GM23338 (cell line): ENCODE measurements at regions not wholly inside any gene's neighbourhood (a gene's known extent, or its start where the extent isn't known, plus 50 kb on each side); places are given as distances from the start of the nearest gene placed in this dataset.

Source experiments
- ATAC-seq: fragments of 200-7000 bp; cut with Tn5 transposase; 3 replicates; pipeline ENCODE4 v1.9.1; 2020
- DNase-seq: peaks from one replicate; pipeline ENCODE4 v3.0.0-alpha.2; 2015; ENCODE audit warnings: low spot score
- H2AFZ ChIP-seq: fragments of 200-600 bp; sonication (generic); 2 replicates; pipeline ENCODE4 v1.8.0; 2016; ENCODE audit warnings: antibody characterized with exemption, mild to moderate bottlenecking, moderate library complexity
- H3F3A ChIP-seq: fragments of 200-600 bp; sonication (generic); replicated peaks from 2 replicates; pipeline ENCODE4 v1.8.0; 2017; ENCODE audit warnings: antibody characterized with exemption, mixed run types, low read depth
- H3K27ac ChIP-seq: fragments of 200-600 bp; sonication (generic); 2 replicates; pipeline ENCODE4 v1.6.1; 2016; ENCODE audit warnings: low read depth
- H3K27me3 ChIP-seq: fragments of 200-600 bp; sonication (generic); 2 replicates; pipeline ENCODE4 v1.8.0; 2016; ENCODE audit warnings: mild to moderate bottlenecking, mixed run types, moderate library complexity; ENCODE audit not compliant: insufficient read depth
- H3K36me3 ChIP-seq: fragments of 200-600 bp; sonication (generic); 2 replicates; pipeline ENCODE4 v1.8.0; 2016; ENCODE audit warnings: mild to moderate bottlenecking; ENCODE audit not compliant: insufficient read depth
- H3K4me1 ChIP-seq: fragments of 200-600 bp; sonication (generic); 2 replicates; pipeline ENCODE4 v1.8.0; 2016; ENCODE audit warnings: mild to moderate bottlenecking, moderate library complexity; ENCODE audit not compliant: insufficient read depth
- H3K4me2 ChIP-seq: fragments of 200-600 bp; sonication (generic); 2 replicates; pipeline ENCODE4 v1.7.1; 2017; ENCODE audit warnings: mixed run types
- H3K4me3 ChIP-seq: fragments of 200-600 bp; sonication (generic); 2 replicates; pipeline ENCODE4 v1.6.1; 2016; ENCODE audit warnings: mixed run types
- H3K79me2 ChIP-seq: fragments of 200-600 bp; sonication (generic); replicated peaks from 2 replicates; pipeline ENCODE4 v1.8.0; 2017; ENCODE audit warnings: mild to moderate bottlenecking; ENCODE audit not compliant: insufficient read depth
- H3K9me2 ChIP-seq: fragments of 200-600 bp; sonication (generic); 2 replicates; pipeline ENCODE4 v1.8.0; 2017; ENCODE audit not compliant: insufficient read depth
- H4K20me1 ChIP-seq: fragments of 200-600 bp; sonication (generic); replicated peaks from 2 replicates; pipeline ENCODE4 v1.8.0; 2017; ENCODE audit warnings: mild to moderate bottlenecking; ENCODE audit not compliant: insufficient read depth
- H3K27ac Mint-ChIP-seq: 2 replicates; pipeline ENCODE4 v1.8.0; 2020; ENCODE audit warnings: inconsistent platforms, mild to moderate bottlenecking, moderate library complexity, mixed read lengths
- H3K27me3 Mint-ChIP-seq: 3 replicates; pipeline ENCODE4 v1.8.0; 2022; ENCODE audit warnings: low read depth, mild to moderate bottlenecking, moderate library complexity, mixed read lengths, inconsistent platforms; ENCODE audit not compliant: insufficient read depth, poor library complexity
- H3K36me3 Mint-ChIP-seq: 3 replicates; pipeline ENCODE4 v1.8.0; 2021; ENCODE audit warnings: low read depth, mild to moderate bottlenecking, inconsistent platforms, moderate library complexity, mixed read lengths
- H3K4me1 Mint-ChIP-seq: 3 replicates; pipeline ENCODE4 v1.8.0; 2020; ENCODE audit warnings: mild to moderate bottlenecking, inconsistent platforms, mixed read lengths
- H3K4me3 Mint-ChIP-seq: 3 replicates; pipeline ENCODE4 v1.8.0; 2021; ENCODE audit warnings: moderate library complexity, mild to moderate bottlenecking, inconsistent platforms, mixed read lengths
- H3K9me3 Mint-ChIP-seq: 3 replicates; pipeline ENCODE4 v1.8.0; 2020; ENCODE audit warnings: moderate library complexity, mild to moderate bottlenecking, inconsistent platforms, mixed read lengths
- CREB1 ChIP-seq: fragments of 250-450 bp; sonication (Bioruptor Pico); IDR thresholded peaks from 2 replicates; pipeline ENCODE4 v1.5.0; 2020; ENCODE audit warnings: low read depth, mild to moderate bottlenecking, moderate library complexity
- EZH2 ChIP-seq: fragments of 200-600 bp; sonication (generic); IDR thresholded peaks from one replicate; pipeline ENCODE4 v1.8.0; 2017; ENCODE audit warnings: antibody characterized with exemption, mild to moderate bottlenecking, low read depth; ENCODE audit not compliant: unreplicated experiment
- EZH2phosphoT487 ChIP-seq: fragments of 200-600 bp; sonication (generic); IDR thresholded peaks from one replicate; pipeline ENCODE4 v1.8.1; 2018; ENCODE audit warnings: antibody characterized with exemption; ENCODE audit not compliant: unreplicated experiment
- JUNB ChIP-seq: IDR thresholded peaks from one replicate; pipeline ENCODE4 v1.6.1; 2016; ENCODE audit warnings: antibody characterized with exemption; ENCODE audit not compliant: unreplicated experiment
- NANOG ChIP-seq: IDR thresholded peaks from 2 replicates; pipeline ENCODE4 v1.6.1; 2016; ENCODE audit warnings: antibody characterized with exemption, borderline replicate concordance
- POLR2AphosphoS5 ChIP-seq: IDR thresholded peaks from 2 replicates; pipeline ENCODE4 v1.6.1; 2016; ENCODE audit warnings: antibody characterized with exemption, low read depth
- STAT1 ChIP-seq: IDR thresholded peaks from one replicate; pipeline ENCODE4 v1.6.1; 2016; ENCODE audit warnings: antibody characterized with exemption; ENCODE audit not compliant: unreplicated experiment
- ZNF114 ChIP-seq: fragments of 250-450 bp; sonication (Bioruptor Pico); IDR thresholded peaks from 2 replicates; pipeline ENCODE4 v1.5.0; 2020; ENCODE audit warnings: mild to moderate bottlenecking, moderate library complexity
- ZNF331 ChIP-seq: fragments of 250-450 bp; sonication (Bioruptor Pico); IDR thresholded peaks from 2 replicates; pipeline ENCODE4 v1.5.0; 2020; ENCODE audit warnings: low read depth, mild to moderate bottlenecking, moderate library complexity
- TF ChIP-seq, protein P1 (sequence below): IDR thresholded peaks from one replicate; pipeline ENCODE4 v1.6.1; 2018; ENCODE audit warnings: antibody characterized with exemption; ENCODE audit not compliant: unreplicated experiment
- TF ChIP-seq, protein P2 (sequence below), 2 experiments: fragments of 200-600 bp in 1 of 2; sonication (generic) in 1 of 2; conservative IDR thresholded peaks; 2 replicates each; pipeline versions ENCODE4 v1.5.1 to v1.6.1; 2016 to 2017; ENCODE audit warnings: antibody characterized with exemption in 2 of 2, low read depth in 2 of 2, mild to moderate bottlenecking in 2 of 2, moderate library complexity in 1 of 2

DNA sequence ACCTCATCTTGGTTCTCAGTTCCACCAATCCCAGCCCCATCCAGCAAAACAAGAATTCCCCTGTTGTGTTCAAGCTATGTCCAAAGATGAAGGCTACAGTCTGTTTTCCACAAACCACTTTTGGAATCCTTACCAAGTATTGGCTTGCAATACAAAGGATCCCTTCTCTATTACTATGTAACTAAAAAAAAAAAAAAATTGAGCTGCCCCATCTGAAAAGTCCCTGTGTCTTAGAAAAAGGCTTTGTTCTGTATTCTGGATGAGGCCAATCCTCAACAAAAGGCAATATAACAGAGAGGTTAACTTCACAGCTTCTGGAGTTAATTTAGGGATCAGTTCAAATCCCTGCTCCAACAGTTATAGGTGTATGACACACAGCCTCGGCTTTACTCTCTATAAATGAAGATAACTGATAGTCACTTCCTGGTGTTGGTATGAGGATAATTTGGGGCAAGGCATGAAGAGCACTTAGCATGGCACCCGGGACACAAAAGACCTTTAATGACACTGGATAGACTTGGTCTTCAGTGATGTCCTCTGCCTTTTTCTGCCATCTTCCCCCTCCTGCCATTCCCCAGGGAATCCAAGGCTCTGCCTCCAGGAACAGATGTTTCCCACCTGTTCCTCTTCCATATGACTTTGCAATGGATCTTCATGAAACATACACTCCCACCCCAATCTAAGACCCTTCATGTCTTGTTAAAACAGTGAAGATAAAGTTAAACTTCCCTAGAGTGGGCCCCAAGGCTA is 61.2 kb upstream of the ATL2 start:
- no peak for ATAC-seq
- Histone ChIP-seq H3K27ac (no peak overlapping the region), H3K4me1 (peaks cover 17% of the 10 kb centered on the region), H3F3A (no peaks in the 10 kb centered on the region; the same call in 1 of the 2 replicates), H3K36me3 (no peaks in the 10 kb centered on the region), H2AFZ (no peak overlapping the region), H4K20me1 (no peaks in the 10 kb centered on the region), H3K79me2 (no peaks in the 10 kb centered on the region), H3K27me3 (no peaks in the 10 kb centered on the region), H3K4me3 (no peak overlapping the region), H3K9me2 (peaks cover 5% of the 10 kb centered on the region), H3K4me2 (no peak overlapping the region)
- Mint-ChIP-seq H3K9me3 (peaks cover 8% of the 10 kb centered on the region), H3K36me3 (peaks cover 2% of the 10 kb centered on the region; the same call in 1 of the 3 replicates), H3K4me3 (no peak overlapping the region), H3K27ac (no peak overlapping the region), H3K4me1 (peaks cover 36% of the 10 kb centered on the region), H3K27me3 (peaks cover 1% of the 10 kb centered on the region)
- no peak for DNase-seq
- TF ChIP-seq POLR2AphosphoS5 (no peak), STAT1 (no peak), CREB1 (CRISPR knock-in tag) (no peak)
- TF ChIP-seq, protein P1, sequence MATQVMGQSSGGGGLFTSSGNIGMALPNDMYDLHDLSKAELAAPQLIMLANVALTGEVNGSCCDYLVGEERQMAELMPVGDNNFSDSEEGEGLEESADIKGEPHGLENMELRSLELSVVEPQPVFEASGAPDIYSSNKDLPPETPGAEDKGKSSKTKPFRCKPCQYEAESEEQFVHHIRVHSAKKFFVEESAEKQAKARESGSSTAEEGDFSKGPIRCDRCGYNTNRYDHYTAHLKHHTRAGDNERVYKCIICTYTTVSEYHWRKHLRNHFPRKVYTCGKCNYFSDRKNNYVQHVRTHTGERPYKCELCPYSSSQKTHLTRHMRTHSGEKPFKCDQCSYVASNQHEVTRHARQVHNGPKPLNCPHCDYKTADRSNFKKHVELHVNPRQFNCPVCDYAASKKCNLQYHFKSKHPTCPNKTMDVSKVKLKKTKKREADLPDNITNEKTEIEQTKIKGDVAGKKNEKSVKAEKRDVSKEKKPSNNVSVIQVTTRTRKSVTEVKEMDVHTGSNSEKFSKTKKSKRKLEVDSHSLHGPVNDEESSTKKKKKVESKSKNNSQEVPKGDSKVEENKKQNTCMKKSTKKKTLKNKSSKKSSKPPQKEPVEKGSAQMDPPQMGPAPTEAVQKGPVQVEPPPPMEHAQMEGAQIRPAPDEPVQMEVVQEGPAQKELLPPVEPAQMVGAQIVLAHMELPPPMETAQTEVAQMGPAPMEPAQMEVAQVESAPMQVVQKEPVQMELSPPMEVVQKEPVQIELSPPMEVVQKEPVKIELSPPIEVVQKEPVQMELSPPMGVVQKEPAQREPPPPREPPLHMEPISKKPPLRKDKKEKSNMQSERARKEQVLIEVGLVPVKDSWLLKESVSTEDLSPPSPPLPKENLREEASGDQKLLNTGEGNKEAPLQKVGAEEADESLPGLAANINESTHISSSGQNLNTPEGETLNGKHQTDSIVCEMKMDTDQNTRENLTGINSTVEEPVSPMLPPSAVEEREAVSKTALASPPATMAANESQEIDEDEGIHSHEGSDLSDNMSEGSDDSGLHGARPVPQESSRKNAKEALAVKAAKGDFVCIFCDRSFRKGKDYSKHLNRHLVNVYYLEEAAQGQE = no peak

DNA sequence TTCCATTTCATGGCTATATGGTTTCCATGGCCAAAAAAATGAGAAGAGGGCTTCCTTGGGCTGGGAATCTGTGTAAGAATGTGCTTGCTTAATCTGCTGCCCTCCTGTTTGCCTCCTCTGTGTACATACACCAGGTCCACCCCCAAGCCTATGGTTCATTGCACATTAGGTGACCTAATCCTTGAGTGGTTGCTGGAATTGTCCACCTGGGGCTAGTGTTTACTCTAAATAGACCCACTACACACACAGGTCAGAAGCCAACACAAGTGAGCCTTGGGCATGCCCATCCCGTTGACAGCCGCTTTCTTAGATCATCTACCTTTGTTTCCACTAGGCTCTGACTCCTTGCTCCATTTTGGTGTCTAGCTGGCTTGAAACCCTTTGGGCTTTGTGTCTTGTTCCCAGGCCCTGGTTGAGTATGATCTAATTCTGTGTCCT is 59.2 kb upstream of the ATL2 start:
- Mint-ChIP-seq H3K9me3 (peaks cover 8% of the 10 kb centered on the region), H3K4me3 (no peak overlapping the region), H3K27me3 (peaks cover 1% of the 10 kb centered on the region), H3K27ac (no peak overlapping the region), H3K36me3 (peaks cover 2% of the 10 kb centered on the region; the same call in 1 of the 3 replicates), H3K4me1 (peaks cover 31% of the 10 kb centered on the region)
- ATAC-seq (no peak), DNase-seq (no peak)
- H3K27ac ChIP-seq = no peak overlapping the region
- H3K4me2 ChIP-seq = no peak overlapping the region
- H3K79me2 ChIP-seq = no peaks in the 10 kb centered on the region
- H3K4me1 ChIP-seq = peaks cover 15% of the 10 kb centered on the region
- peaks cover 5% of the 10 kb centered on the region for H3K9me2 ChIP-seq
- H3K4me3 ChIP-seq = no peak overlapping the region
- H3K36me3 ChIP-seq = no peaks in the 10 kb centered on the region
- H4K20me1 ChIP-seq = no peaks in the 10 kb centered on the region
- no peaks in the 10 kb centered on the region for H3F3A ChIP-seq
- H3K27me3 ChIP-seq = no peaks in the 10 kb centered on the region
- no peak overlapping the region for H2AFZ ChIP-seq
- TF ChIP-seq EZH2phosphoT487 = no peak
- no peak for TF ChIP-seq NANOG
- TF ChIP-seq STAT1 = no peak
- no peak for TF ChIP-seq CREB1 (CRISPR knock-in tag)
- TF ChIP-seq, protein P2, sequence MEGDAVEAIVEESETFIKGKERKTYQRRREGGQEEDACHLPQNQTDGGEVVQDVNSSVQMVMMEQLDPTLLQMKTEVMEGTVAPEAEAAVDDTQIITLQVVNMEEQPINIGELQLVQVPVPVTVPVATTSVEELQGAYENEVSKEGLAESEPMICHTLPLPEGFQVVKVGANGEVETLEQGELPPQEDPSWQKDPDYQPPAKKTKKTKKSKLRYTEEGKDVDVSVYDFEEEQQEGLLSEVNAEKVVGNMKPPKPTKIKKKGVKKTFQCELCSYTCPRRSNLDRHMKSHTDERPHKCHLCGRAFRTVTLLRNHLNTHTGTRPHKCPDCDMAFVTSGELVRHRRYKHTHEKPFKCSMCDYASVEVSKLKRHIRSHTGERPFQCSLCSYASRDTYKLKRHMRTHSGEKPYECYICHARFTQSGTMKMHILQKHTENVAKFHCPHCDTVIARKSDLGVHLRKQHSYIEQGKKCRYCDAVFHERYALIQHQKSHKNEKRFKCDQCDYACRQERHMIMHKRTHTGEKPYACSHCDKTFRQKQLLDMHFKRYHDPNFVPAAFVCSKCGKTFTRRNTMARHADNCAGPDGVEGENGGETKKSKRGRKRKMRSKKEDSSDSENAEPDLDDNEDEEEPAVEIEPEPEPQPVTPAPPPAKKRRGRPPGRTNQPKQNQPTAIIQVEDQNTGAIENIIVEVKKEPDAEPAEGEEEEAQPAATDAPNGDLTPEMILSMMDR (conservative IDR thresholded peaks at IDR 0.05; ENCODE audit: low read depth in 2 of 2) = no peak
- no peak for TF ChIP-seq ZNF331 (CRISPR knock-in tag)
- no peak for TF ChIP-seq POLR2AphosphoS5
- TF ChIP-seq ZNF114 (CRISPR knock-in tag) = no peak
- TF ChIP-seq EZH2 = no peak
- no peak for TF ChIP-seq JUNB
